ENCODE measurements at regions not wholly inside any gene's neighbourhood (a gene's known extent, or its start where the extent isn't known, plus 50 kb on each side); places are given as distances from the start of the nearest gene placed in this dataset.

- no peak for TF ChIP-seq POLR2A (IDR thresholded peaks at IDR 0.05; ENCODE audit: low read length)
- no peak for TF ChIP-seq GATA1 (IDR thresholded peaks at IDR 0.05; ENCODE audit: low read depth, low read length)
Measured at GRCh38 chr7:29637374-29637773, 73.7 kb downstream of the PRR15 start.

All from erythroblast (primary cell).